ENCODE measurements at regions not wholly inside any gene's neighbourhood (a gene's known extent, or its start where the extent isn't known, plus 50 kb on each side); places are given as distances from the start of the nearest gene placed in this dataset.

DNA sequence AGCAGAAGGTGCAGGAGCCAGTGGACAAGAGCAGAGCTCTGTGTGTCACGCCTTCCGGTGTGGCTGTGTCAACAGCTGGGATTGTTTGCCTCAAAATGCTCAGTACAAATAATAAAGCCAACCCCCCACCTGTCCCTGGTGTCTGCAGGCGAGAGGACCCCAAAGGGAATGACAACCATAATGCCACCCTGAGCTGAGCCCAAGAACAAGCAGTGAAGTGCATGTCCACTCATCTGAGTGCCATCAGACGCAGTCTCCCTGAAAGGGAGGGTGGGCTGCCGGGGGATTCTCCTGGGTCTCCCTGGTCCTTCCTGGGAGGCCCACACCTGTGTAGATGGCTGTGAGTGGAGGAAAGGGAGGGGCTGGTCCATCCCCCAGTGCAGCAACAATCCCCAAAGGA, 328.8 kb upstream of the IRX1 start:
- TF ChIP-seq, protein P1, sequence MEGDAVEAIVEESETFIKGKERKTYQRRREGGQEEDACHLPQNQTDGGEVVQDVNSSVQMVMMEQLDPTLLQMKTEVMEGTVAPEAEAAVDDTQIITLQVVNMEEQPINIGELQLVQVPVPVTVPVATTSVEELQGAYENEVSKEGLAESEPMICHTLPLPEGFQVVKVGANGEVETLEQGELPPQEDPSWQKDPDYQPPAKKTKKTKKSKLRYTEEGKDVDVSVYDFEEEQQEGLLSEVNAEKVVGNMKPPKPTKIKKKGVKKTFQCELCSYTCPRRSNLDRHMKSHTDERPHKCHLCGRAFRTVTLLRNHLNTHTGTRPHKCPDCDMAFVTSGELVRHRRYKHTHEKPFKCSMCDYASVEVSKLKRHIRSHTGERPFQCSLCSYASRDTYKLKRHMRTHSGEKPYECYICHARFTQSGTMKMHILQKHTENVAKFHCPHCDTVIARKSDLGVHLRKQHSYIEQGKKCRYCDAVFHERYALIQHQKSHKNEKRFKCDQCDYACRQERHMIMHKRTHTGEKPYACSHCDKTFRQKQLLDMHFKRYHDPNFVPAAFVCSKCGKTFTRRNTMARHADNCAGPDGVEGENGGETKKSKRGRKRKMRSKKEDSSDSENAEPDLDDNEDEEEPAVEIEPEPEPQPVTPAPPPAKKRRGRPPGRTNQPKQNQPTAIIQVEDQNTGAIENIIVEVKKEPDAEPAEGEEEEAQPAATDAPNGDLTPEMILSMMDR (IDR thresholded peaks at IDR 0.05; ENCODE audit: insufficient read depth, low read length, severe bottlenecking) = no peak

DNA sequence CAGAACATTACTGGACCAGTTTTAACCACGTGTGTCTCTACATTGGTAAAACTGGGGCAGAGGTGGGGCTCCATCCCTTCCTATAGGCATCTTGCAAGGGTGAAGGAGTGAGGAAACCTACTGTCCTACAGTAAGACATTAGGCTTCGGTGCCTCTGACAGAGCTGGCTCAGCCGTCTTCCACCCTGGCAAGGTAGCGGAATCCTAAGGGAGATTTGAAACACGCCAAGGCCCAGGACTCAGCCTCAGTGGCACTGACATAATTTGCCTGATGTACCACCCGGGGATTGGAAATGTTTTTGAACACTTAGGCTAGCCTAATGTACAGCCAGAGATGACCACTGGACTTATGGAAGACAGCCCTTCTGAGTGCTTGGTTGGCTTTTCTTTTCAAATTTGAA, 329.7 kb upstream of the IRX1 start:
- TF ChIP-seq, protein P1 (IDR thresholded peaks at IDR 0.05; ENCODE audit: insufficient read depth, low read length, severe bottlenecking) = no peak
- Histone ChIP-seq H3K4me3 (ENCODE audit: low read depth, low read length) (no peak overlapping the region), H3K27me3 (ENCODE audit: control insufficient read depth, insufficient read depth, low read length) (no peaks in the 10 kb centered on the region), H3K36me3 (ENCODE audit: control insufficient read depth, insufficient read depth, low read length) (no peaks in the 10 kb centered on the region)
- FAIRE-seq (no peak), DNase-seq (ENCODE audit: low read depth) (no peak)

More for the DNA sequence above, 328.8 kb upstream of the IRX1 start:
- Histone ChIP-seq H3K27me3 (ENCODE audit: control insufficient read depth, insufficient read depth, low read length) (no peaks in the 10 kb centered on the region), H3K4me3 (ENCODE audit: low read depth, low read length) (no peak overlapping the region), H3K36me3 (ENCODE audit: control insufficient read depth, insufficient read depth, low read length) (no peaks in the 10 kb centered on the region)
- DNase-seq (ENCODE audit: low read depth) = no peak
- no peak for FAIRE-seq

DNA sequence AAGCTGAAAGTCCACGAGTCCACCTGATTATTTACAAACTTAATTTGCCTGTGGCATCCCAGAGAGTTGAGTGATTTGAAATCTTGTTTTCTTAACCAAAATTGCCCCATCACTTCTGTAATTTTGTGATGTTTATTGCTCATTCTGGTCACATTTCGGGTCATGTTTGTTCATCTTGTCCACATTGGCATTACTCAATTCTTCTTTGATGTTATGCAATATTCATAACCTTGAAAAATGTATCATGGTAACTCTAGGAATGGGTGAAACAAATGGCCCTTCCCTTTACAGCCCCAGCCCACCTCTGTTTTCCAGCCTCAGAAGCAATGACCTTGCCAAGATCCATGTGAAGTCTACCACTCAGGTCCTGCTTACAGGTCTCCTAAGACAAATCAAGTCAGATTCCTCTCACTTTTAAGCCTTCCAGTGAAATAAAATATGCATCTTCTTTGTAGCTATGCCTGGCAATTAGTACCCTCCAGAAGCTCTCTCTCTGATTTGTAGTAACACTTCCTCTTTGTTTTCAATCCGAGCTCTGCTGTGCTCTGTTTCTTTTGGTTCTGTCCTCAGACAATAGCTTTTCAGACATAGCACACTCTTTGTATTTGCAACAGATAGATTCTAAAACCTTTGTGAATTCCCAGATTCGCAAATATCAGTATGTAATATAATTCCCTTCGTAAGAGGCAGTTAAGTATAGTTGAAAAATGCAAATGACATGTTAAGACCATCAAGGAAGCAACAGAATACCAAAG, 330.3 kb upstream of the IRX1 start:
- no peak overlapping the region for H3K4me3 ChIP-seq (ENCODE audit: low read depth, low read length)
- FAIRE-seq (peak; percentile 55), DNase-seq (ENCODE audit: low read depth) (no peak)
- TF ChIP-seq, protein P1 (IDR thresholded peaks at IDR 0.05; ENCODE audit: insufficient read depth, low read length, severe bottlenecking) = no peak
- H3K27me3 ChIP-seq (ENCODE audit: control insufficient read depth, insufficient read depth, low read length) = no peaks in the 10 kb centered on the region
- no peaks in the 10 kb centered on the region for H3K36me3 ChIP-seq (ENCODE audit: control insufficient read depth, insufficient read depth, low read length)

DNA sequence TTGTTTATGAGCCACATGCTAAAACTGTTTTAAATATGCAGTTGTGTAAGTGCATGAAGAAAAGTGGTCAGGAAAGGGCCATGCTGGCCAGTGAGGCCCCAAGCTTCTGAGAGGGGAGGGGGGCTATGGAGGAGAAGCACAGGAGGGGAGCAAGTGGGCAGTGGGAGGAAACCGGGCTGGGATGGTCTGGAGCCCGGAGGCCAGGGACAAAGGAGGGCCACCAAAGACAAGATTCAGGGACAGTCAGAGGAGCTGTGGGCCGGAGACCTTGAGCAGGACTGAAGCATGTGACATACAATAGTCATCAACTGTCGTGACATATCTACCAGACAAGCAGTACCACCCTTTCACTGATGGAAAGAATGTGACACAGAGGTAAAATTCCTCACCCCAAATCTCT, 333.2 kb upstream of the IRX1 start:
- Histone ChIP-seq H3K36me3 (ENCODE audit: control insufficient read depth, insufficient read depth, low read length) (no peaks in the 10 kb centered on the region), H3K4me3 (ENCODE audit: low read depth, low read length) (no peak overlapping the region), H3K27me3 (ENCODE audit: control insufficient read depth, insufficient read depth, low read length) (no peaks in the 10 kb centered on the region)
- FAIRE-seq = no peak
- DNase-seq (ENCODE audit: low read depth) = no peak
- TF ChIP-seq, protein P1 (IDR thresholded peaks at IDR 0.05; ENCODE audit: insufficient read depth, low read length, severe bottlenecking) = no peak

DNA sequence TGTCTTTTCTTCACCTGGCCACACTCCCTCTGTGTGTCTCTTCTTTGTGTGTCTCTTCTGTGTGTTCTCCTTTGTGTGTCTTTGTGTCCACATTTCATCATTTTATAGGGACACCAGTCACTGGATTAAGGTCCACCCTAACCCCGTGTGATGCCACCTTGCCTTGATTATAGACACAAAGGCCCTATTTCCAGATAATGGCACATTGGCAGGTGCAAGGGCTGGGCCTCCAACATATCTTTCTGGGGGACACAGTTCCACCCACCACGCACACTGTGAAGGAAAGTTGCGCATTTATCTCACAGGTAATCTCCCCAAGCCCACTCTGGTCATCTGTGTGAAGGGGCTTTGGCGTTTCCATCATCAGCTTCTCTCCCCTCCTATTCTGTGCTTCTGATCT, 334.6 kb upstream of the IRX1 start:
- H3K36me3 ChIP-seq (ENCODE audit: control insufficient read depth, insufficient read depth, low read length) = no peaks in the 10 kb centered on the region
- no peak overlapping the region for H3K4me3 ChIP-seq (ENCODE audit: low read depth, low read length)
- FAIRE-seq (no peak), DNase-seq (ENCODE audit: low read depth) (no peak)
- H3K27me3 ChIP-seq (ENCODE audit: control insufficient read depth, insufficient read depth, low read length) = no peaks in the 10 kb centered on the region
- TF ChIP-seq, protein P1 (IDR thresholded peaks at IDR 0.05; ENCODE audit: insufficient read depth, low read length, severe bottlenecking) = no peak

DNA sequence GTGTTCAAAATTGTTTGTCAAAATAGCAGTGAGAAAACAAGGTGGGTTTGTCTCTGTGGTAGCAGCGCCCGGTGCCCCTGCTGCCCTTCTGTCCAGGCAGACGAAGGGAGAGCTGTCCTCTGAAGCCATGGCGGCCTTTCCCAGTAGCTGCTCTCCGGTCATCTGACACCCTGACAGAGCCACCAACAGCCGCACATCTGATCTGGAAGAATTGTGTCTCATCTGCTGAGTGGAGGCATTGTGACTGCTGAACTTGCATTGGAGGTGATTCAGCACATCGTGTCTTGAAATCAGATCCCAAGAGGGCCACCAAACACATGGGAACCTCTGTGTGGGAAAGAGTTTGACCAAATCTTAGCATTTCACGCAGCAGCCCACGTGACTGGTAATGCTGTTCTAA, 337.6 kb upstream of the IRX1 start:
- FAIRE-seq (no peak), DNase-seq (ENCODE audit: low read depth) (no peak)
- Histone ChIP-seq H3K4me3 (ENCODE audit: low read depth, low read length) (no peak overlapping the region), H3K36me3 (ENCODE audit: control insufficient read depth, insufficient read depth, low read length) (no peaks in the 10 kb centered on the region), H3K27me3 (ENCODE audit: control insufficient read depth, insufficient read depth, low read length) (no peaks in the 10 kb centered on the region)
- TF ChIP-seq, protein P1 (IDR thresholded peaks at IDR 0.05; ENCODE audit: insufficient read depth, low read length, severe bottlenecking) = no peak
